Right ventricle myocardium inferior (tissue), 1 donor: ENCODE measurements at regions not wholly inside any gene's neighbourhood (a gene's known extent, or its start where the extent isn't known, plus 50 kb on each side); places are given as distances from the start of the nearest gene placed in this dataset.

Experiments
- ATAC-seq: fragments of 200-7000 bp; cut with Tn5 transposase; one replicate; pipeline ENCODE4 v1.9.1; 2020; ENCODE audit warnings: mild to moderate bottlenecking, moderate library complexity
- DNase-seq: peaks from one replicate; pipeline ENCODE4 v3.0.0; 2021; ENCODE audit errors: missing footprints
- intact Hi-C: fragments of 100-400 bp; cut with DNase I; formaldehyde crosslinking; loops from one replicate; pipeline ENCODE4 v1.11.0; 2022
- donor health status: DM: no; HTN: yes; CAD: no; lungs with severe emphysema.

DNA sequence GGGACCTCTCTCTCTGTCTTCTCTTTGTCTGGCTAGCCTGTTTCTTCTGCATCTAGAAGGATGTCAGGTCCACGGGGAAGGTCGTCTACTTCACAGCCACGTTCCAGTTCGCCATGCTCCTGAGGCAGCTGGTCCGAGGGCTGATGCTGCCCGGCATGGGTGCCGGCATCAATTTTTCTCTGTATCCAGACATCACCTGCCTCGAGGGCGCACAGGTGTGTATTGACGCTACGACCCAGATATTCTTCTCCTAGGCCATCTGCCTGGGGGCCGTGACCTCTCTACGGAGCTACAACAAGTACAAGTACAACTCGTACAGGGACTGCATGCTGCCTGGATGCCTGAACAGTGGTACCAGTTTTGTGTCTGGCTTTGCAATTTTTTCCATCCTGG lies 841.6 kb upstream of the TMPRSS15 start:
- intact Hi-C loops, result no loop called here
- ATAC-seq, result no peak

DNA sequence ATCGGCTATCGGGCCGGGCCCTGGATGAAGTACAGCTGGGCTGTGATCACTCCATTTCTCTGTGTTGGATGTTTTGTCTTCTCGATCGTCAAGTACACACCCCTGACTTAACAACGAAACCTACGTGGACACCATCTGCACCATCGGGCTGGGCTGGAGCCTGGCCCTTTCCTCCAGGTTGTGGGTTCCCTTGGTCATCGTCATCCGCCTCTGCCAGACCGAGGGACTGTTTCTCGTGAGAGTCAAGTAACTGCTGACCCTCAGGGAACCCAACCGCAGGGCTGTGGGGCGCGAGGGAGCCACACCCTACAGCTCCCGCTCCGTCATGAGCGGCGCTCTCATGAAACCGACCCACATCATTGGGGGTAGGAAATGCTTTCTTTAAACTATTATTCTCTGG lies 842.4 kb upstream of the TMPRSS15 start:
- ATAC-seq (no peak), DNase-seq (peak; percentile 54)
- intact Hi-C loops, result no loop called here

More for the DNA sequence above, 841.6 kb upstream of the TMPRSS15 start:
- DNase-seq, result peak; percentile 53

DNA sequence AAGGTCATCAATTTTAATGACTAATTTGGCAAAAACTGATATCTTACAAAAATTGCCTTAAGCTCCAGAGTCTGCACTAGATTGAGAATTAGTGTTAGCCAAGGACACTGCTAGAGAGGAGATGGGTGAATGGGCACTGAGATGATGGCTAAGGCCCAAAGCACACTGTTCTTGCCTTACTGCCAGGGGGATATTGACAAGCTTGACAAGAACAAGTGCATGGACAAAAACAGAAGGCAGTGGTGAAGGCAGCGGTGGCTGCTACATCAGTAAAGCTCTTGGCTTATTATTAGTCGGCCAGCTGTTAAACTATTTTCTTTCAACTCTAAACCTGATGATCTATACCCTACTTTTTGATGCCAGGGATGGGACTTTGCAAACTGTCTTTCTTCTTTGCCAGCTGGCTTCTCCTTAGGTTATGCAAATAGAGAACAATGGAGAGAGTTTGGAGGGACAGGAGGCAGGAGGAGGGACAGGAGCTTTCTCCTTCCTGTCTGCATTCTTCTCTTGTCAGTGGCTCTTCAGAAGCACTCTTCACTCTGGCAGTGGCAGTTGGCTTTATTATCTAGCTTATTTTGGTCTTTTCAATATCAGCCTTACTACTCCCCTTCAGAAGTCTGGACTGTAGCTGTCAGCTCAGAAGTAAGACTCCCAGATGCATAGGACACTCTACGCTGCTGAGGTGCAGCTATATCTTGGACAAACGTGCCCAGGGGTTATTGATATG lies 853.5 kb upstream of the TMPRSS15 start:
- DNase-seq (peak; percentile 57), ATAC-seq (peak; percentile 93)
- intact Hi-C loops, result loop anchor here (2.0 to 10.0 kb wide), 3 partner anchors 245 to 452 kb away; no protein-coding TSS in a partner anchor

DNA sequence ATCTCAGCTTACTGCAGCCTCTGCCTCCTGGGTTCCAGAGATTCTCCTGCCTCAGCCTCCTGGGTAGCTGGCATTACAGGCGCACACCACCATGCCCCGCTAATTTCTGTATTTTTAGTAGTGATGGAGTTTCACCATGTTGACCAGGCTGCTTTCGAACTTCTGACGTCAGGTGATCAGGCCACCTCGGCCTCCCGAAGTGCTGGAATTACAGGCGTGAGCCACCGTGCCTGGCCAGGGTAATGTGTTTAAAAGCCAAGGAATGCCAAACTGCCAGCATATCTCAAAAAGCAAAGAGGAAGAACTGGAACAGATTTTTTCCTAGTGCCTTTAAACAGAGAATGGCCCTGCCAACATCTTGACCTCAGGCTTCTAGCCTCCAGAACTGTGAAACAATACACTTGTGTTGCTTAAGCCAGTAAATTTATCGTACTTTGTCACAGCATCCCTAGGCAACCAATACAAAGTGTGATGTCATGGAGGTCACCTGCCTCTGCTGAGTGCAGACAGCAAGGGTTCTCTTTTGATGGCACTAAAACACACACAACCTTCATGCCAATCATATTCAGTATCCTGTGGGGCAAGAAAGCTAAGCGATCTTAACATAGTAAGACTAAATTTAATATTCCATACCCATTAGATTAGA lies 858.3 kb upstream of the TMPRSS15 start:
- peak; percentile 49 for ATAC-seq
- intact Hi-C loops, result no loop called here
- DNase-seq, result peak; percentile 54

DNA sequence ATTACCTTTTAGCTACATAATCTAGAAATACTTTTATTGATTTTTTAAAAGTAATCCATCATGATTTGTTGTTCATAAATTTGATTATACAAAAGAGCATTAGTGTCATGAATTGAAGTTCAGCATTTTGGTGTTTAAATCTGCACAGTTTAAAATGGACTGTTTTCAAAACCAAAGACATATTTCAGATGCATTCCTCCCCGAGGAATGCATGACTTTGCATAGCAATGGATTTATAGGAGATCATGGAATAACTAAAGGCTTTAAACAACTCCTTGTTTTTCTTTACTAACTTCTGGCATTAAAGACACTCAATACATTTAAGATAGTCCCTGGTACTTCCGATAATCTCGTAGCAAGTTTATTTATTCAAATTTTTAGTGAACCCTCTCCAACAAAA lies 863.1 kb upstream of the TMPRSS15 start:
- ATAC-seq, result no peak
- no peak for DNase-seq
- intact Hi-C loops, result no loop called here

DNA sequence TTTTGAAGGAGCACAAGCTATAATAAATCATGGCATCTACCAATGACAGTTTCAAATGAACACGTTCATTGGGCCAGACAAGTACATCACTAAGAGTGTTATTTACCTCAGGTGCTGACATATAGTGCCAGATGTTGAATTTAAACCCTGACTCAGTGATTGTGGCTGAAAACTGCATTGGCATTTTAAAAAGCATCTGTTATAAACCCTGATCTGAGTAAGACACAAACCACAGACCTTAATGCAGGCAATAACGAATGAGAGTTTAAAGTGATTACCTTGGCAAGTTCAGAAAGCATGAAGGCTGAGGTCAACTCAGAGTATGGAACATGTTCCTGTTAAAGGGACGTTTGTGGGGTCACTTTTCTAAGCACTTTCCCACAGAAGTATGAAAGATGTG lies 865.1 kb upstream of the TMPRSS15 start:
- no peak for DNase-seq
- no peak for ATAC-seq
- intact Hi-C loops, result no loop called here

DNA sequence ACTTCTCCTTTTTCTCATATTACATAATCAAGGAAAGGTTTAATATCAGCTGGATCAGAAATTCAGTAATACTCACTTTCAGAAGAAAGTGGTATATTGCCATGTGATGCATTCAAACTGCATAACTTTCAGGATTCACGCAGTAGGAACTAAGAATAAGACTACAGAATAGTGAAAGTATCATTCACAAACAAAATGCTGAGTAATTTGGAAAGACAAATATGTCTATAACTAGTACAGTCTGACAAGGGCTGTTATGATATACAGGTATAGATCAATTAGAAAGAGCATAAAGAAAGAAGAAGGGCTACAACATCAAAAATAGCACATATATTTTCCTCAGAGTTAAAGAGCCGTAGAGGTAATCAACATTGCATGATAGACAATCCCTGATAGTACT lies 871.5 kb upstream of the TMPRSS15 start:
- ATAC-seq (no peak), DNase-seq (no peak)
- intact Hi-C loops, result no loop called here

DNA sequence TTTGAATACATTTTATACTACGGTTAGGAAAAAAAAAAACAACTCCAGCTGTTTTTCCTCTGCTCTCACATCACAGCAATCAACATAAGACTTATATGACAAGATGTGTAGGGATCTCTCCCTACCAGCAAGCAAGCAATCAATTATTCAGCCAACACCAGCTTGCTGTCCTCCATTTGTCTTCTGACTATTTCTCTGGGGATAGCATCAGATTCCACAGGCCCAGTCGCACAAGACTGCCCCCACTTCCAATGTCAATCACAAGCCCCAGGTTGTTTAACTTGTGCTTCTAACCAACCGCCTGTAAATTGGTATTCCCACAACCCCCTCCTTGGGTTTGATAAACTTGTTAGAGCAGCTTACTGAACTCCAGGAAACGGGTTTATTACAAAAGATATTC lies 873.1 kb upstream of the TMPRSS15 start:
- DNase-seq (no peak), ATAC-seq (no peak)
- intact Hi-C loops, result no loop called here

DNA sequence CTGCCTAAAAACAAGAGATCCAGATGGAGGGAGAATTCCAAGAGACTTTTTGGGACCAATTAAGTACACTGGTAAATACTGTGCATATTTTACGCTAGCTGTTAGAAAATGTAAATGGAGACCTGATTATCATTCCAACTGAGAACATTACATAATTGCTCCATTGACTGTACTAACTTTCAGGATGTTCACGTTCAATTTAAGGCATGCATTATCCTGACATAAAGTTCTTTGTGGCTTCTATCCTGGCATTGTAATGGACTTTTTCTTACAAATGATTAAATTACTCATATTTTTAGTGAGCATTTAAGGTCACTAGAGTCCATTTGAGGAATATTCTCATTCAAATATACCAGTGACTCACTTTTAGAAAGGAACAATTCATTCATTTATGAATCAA lies 883.3 kb upstream of the TMPRSS15 start:
- DNase-seq (no peak), ATAC-seq (no peak)
- intact Hi-C loops, result no loop called here

DNA sequence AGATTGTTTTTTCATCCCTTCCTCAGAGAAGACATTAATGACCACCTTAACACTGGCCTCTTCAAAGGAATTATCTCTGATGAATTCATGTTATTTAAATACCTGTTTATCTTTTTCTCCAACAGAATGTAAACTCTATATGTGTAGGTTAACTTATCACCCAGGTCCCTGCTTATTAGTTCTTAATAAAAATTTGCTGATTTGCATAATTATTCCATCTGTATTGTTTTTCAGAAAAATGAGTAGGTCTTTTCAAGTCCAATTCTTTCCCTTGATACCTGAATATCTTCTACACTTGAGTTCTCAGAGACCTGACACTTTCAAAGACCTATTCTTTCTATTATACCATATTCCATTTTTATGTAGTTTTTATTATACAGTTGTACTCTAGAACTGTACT lies 886.7 kb upstream of the TMPRSS15 start:
- no peak for ATAC-seq
- DNase-seq, result no peak
- intact Hi-C loops, result no loop called here

DNA sequence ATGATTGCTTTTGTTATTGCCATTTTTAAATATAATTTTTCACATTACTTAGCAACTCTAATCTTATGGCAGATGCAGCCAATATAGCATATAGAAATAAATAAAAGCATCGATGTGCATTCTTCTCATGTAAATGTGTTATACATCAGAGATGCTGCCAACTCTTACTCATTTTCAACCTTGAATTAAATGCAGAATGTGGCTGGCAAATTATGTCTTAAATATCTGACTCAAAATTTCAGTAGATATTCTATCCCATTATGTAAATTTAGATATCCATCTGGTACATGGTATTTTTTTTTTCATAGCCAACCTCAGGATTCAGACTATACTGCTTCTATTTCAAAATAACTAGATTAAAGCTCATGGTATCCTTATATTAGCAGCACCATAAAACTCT lies 916.7 kb upstream of the TMPRSS15 start:
- ATAC-seq (no peak), DNase-seq (no peak)
- intact Hi-C loops, result no loop called here

DNA sequence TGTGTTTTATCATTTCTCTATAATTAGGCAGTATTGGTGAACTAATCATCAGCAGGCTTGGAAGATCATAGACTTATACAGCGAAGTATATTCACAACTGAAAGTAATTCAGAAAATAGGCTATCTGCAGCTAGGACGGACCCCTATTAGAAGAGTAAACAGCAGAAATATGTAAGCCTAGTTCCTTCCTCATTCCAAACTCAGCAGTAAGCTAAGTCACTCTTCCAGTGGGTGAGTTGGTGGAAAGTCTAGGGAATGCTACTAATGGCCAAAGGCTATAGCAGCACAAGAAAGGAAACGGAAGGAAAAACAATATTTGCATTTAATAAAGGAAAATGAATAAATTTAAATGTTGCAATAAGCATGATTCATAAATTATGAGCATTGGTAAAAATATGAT lies 918.1 kb upstream of the TMPRSS15 start:
- no peak for ATAC-seq
- intact Hi-C loops, result no loop called here
- DNase-seq, result no peak

DNA sequence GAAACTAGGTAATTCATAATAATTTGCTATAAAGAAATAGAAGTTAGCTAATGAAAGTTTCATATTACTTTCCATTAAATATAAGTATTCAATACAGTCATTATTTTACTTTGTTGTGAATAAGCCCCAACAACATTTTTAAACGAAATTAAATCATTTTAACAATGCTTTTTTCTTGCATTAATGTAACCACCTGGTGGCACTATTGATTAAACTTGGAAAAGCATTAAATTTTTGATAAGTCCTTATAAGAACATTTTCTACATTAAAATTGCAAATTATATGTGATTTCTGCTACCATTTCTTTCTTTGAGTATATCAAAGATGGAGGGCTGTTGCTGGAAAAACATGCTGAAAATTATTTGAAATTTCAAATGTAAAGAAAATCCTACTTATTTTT lies 918.8 kb upstream of the TMPRSS15 start:
- ATAC-seq, result no peak
- no peak for DNase-seq
- intact Hi-C loops, result no loop called here

DNA sequence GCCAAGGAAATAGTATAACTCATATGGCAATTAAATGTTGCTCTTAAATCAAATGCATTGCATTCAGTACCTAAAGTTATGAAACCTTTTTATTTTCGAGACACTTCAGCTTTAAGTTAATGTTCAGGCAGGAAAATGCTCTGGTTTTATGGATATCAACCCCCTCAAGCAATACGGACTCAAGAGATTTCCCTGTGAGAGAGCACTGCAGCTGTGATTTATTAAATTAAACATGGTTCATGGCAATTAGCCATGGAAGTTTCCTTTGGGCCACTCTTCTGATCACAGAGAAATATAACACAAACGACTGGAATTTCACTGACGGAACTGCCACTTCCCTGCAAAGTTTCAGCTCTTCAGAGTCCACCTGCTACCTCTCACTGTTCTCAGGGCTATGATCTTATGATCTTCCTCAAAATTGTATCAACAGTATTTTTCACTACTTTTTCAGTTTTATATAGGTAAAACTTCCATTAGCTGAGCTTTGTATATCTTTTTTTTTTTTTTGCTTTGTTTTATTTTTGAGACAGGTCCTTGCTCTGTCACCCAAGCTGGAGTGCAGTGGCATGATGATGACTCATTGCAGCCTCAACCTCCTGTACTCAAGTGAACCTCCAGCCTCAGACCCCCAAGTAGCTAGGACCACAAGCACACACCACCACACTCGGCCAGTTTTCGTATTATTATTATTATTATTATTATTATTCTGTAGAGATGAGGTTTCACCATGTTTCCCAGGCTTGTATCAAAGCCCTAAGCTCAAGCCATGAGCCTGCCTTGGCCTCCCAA lies 923.1 kb upstream of the TMPRSS15 start:
- ATAC-seq, result no peak
- DNase-seq, result no peak
- intact Hi-C loops, result no loop called here

DNA sequence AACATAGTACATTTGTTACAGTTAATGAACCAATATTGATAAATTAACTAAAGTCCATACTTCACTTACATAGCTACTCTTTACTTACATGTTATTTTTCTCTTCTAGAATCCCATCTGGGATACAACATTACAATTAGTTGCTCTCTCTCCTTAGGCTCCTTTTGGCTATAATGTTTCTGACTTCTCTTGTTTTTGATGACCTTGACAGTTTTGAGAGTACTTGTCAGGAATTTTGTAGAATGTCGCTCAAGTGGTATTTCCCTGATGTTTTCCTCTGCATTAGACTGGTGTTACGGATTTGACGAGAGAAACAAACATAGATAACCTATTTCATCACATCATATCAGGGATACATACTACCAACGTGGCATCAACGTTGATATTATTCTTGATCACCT lies 925.4 kb upstream of the TMPRSS15 start:
- DNase-seq (no peak), ATAC-seq (no peak)
- intact Hi-C loops, result no loop called here

DNA sequence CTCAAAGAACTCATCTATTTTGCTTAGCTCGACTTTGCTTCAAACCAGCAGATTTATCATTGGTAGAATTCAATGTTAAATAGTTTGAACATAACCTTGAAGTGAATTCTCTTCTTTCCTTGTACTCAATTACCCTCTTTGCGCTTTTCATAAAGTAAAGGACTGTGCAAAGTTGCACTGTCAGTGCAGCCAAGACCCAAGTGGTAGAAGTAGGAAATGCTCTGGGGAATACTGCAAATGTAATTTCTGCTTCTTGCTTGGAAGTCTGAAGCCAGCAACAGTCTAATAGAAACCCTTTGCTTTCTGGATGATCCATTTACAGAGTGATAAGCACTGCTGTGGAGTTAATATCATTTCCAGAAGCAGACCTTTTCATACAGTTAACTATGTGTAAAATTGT lies 936.7 kb upstream of the TMPRSS15 start:
- intact Hi-C loops, result no loop called here
- ATAC-seq (no peak), DNase-seq (no peak)

DNA sequence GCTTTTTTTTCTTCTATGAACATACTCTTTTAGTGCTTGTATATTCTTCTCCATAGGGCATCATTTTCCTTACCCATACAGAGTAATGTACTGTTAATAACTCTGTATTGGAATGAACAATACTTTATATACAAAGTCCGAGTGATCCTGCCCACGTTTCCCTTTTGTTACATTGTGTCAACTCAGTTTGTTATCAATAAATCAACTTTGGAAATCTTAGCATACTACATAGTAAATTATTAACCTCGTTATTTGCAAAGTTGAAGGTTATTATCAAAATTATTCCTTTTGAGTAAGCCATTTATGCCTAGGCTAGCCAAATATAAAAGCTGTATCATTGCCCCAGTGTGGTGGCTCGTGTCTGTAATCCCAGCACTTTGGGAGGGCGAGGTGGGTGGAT lies 937.4 kb upstream of the TMPRSS15 start:
- intact Hi-C loops, result no loop called here
- DNase-seq, result no peak
- ATAC-seq, result no peak

DNA sequence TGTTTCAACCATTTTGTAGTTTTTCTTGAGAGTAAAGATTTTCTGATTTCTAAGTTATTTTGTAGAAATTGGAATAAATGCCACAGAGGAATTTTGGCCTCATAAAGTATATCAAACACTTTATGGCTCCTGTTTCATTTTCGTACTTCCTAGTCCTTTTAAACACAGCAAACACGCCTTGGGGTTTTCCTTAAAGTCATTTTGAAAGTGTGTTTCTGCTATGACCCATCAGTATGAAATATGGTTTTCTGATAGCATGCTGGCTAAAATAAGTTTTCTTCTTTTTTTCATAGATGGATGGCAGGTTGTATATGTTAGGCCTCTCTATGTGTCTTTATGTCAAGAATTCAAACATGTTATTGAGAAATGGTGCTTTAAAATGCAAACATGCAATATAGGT lies 940.1 kb upstream of the TMPRSS15 start:
- ATAC-seq (no peak), DNase-seq (no peak)
- intact Hi-C loops, result no loop called here

DNA sequence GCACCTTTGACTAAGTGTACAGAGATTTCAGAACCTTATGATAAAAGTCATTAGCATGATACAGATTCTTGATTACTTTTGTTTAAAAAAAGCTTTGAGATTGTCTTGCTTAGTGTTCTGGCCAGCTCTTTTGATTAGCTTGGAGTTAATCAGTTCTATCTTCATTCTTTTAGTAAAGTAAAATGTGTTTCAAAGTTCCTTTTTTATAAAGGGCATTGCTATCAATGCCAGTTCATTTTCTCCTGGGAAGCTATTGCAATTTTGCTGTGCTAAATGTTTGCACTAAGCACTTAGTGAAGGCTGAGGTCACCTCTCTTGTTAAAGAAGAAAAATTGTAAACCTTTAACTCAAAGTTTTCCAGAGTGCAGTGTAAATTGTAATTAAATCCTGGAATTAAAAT lies 946.7 kb upstream of the TMPRSS15 start:
- DNase-seq, result no peak
- ATAC-seq, result no peak
- intact Hi-C loops, result no loop called here

DNA sequence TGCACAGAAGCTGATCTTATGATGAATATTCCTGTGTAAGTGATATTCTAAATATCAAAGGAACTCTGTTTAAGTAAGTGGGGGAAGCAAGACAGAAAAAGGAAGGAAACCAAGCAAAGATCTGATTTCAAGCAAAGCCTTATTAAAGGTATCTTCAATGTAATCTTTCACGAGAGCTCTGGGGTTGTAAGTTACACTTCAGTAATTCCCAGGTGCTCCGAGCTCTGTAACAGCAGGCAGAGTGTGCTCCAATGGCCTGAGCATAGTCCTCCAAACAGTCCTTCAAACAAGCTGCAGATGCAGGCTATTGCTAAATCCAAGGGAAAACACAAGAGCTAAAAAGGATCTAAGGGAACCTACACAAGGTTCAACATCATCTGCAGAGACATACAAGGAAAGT lies 949.7 kb upstream of the TMPRSS15 start:
- no peak for ATAC-seq

More for the DNA sequence above, 949.7 kb upstream of the TMPRSS15 start:
- intact Hi-C loops, result no loop called here
- DNase-seq, result no peak
